Fibroblast of lung (primary cell): ENCODE measurements at regions not wholly inside any gene's neighbourhood (a gene's known extent, or its start where the extent isn't known, plus 50 kb on each side); places are given as distances from the start of the nearest gene placed in this dataset.

ENCODE experiments used
- CTCF ChIP-seq, 2 donors: IDR thresholded peaks in 1 of 2; conservative IDR thresholded peaks in 1 of 2; 1 replicate in 1 of 2; 2 replicates in 1 of 2; pipeline ENCODE4 v1.5.1; 2011 to 2012; ENCODE audit warnings: low read length in 2 of 2, control low read depth in 1 of 2, inconsistent platforms in 1 of 2, low read depth in 1 of 2, mild to moderate bottlenecking in 1 of 2
- EZH2 ChIP-seq: IDR thresholded peaks from 2 replicates; pipeline ENCODE4 v1.5.1; 2012; ENCODE audit warnings: low read length, control low read depth, mild to moderate bottlenecking; ENCODE audit errors: missing control alignments

- TF ChIP-seq CTCF (conservative IDR thresholded peaks at IDR 0.05 in 1 of 2, IDR thresholded peaks at IDR 0.05 in 1 of 2; ENCODE audit: low read depth in 1 of 2, low read length in 2 of 2) = no peak
- no peak for TF ChIP-seq EZH2
Observed at GRCh38 chr11:127631974-127632373, 631.4 kb upstream of the KIRREL3 start.
